GM19351 (cell line): ENCODE measurements at regions not wholly inside any gene's neighbourhood (a gene's known extent, or its start where the extent isn't known, plus 50 kb on each side); places are given as distances from the start of the nearest gene placed in this dataset.

Source experiments
- ATAC-seq: cut with Tn5 transposase; IDR thresholded peaks from one replicate; pipeline ENCODE4 v1.9.1; 2021; ENCODE audit warnings: mild to moderate bottlenecking, moderate library complexity; ENCODE audit not compliant: unreplicated experiment

GRCh38 chr9:1653282-1653681 lies 361.9 kb upstream of the SMARCA2 start:
- ATAC-seq = no peak

- no peak for ATAC-seq
These were observed 356.3 kb upstream of the SMARCA2 start for GRCh38 chr9:1658661-1659362.

GRCh38 chr9:1659363-1659690 lies 355.8 kb upstream of the SMARCA2 start:
- no peak for ATAC-seq

GRCh38 chr9:1668441-1668840 lies 346.7 kb upstream of the SMARCA2 start:
- ATAC-seq = no peak

- no peak for ATAC-seq
These were observed 341.8 kb upstream of the SMARCA2 start for GRCh38 chr9:1673300-1673699.

GRCh38 chr9:1676771-1677170 lies 338.4 kb upstream of the SMARCA2 start:
- ATAC-seq = no peak

- ATAC-seq = no peak
These were observed 331.2 kb upstream of the SMARCA2 start for GRCh38 chr9:1683951-1684350.

GRCh38 chr9:1698991-1699390 lies 316.2 kb upstream of the SMARCA2 start:
- no peak for ATAC-seq

- no peak for ATAC-seq
These were observed 314.0 kb upstream of the SMARCA2 start for GRCh38 chr9:1701113-1701512.

GRCh38 chr9:1702701-1703100 lies 312.4 kb upstream of the SMARCA2 start:
- no peak for ATAC-seq

- no peak for ATAC-seq
These were observed 307.9 kb upstream of the SMARCA2 start for GRCh38 chr9:1707291-1707690.

- no peak for ATAC-seq
These were observed 306.9 kb upstream of the SMARCA2 start for GRCh38 chr9:1708219-1708618.

GRCh38 chr9:1709347-1709746 lies 305.8 kb upstream of the SMARCA2 start:
- no peak for ATAC-seq

- no peak for ATAC-seq
These were observed 302.2 kb upstream of the SMARCA2 start for GRCh38 chr9:1712861-1713450.

GRCh38 chr9:1713841-1714240 lies 301.3 kb upstream of the SMARCA2 start:
- ATAC-seq = no peak

- no peak for ATAC-seq
These were observed 297.3 kb upstream of the SMARCA2 start for GRCh38 chr9:1717882-1718281.

GRCh38 chr9:1718836-1719235 lies 296.3 kb upstream of the SMARCA2 start:
- ATAC-seq = no peak

- ATAC-seq = no peak
These were observed 294.0 kb upstream of the SMARCA2 start for GRCh38 chr9:1721196-1721595.

- ATAC-seq = peak; percentile 59
These were observed 292.7 kb upstream of the SMARCA2 start for GRCh38 chr9:1722404-1722803.

- no peak for ATAC-seq
These were observed 291.6 kb upstream of the SMARCA2 start for GRCh38 chr9:1723522-1724015.

GRCh38 chr9:1726993-1727759 lies 288.0 kb upstream of the SMARCA2 start:
- ATAC-seq = peak; percentile 61

GRCh38 chr9:1729631-1730030 lies 285.5 kb upstream of the SMARCA2 start:
- no peak for ATAC-seq
